Testis (tissue), 2 donors: ENCODE measurements at regions not wholly inside any gene's neighbourhood (a gene's known extent, or its start where the extent isn't known, plus 50 kb on each side); places are given as distances from the start of the nearest gene placed in this dataset.

Experiments
- POLR2A ChIP-seq: fragments of 450-650 bp; IDR thresholded peaks from one replicate; pipeline ENCODE4 v1.6.1; 2017; ENCODE audit warnings: antibody characterized with exemption, mild to moderate bottlenecking, moderate library complexity
- TF ChIP-seq, protein P1 (sequence below), 3 experiments: fragments of 450-650 bp in 2 of 3; fragments of 200-600 bp in 1 of 3; sonication (generic) in 1 of 3; IDR thresholded peaks; one replicate each; pipeline ENCODE4 v1.5.1; 2016 to 2019; ENCODE audit warnings: antibody characterized with exemption in 3 of 3, mild to moderate bottlenecking in 2 of 3, moderate library complexity in 1 of 3

DNA sequence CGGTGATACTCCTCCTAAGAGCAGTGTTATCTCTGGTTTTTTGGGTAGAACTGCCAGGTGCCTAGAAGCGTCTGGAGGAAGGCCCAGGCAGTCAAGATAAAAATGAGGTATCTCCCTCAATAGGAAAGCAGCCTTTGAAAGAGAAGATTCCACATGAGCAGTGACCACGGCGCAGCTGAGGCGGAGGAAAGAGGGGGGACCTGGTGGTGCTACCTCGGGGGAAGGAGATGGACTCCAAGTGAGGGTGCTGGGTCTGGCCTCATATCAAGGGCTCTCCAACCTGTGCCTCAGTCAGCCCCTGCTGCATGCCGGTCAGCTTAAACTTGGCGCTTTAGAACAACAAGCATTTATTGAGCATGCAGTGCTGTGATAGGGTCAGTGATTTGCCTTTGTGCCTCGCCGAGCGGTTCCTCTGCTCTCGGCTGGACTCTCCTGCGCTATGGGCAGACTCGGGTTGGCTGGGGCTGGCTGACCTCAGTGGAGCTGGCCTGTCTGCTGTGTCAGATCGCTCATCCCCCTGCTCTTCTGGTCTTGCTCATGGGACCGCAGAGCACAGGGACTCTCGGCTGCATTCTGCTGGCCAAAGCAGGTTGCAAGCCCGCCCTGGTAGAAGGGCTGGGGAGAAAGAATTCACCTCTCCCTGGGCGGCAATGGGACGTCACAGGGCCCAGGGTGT lies 121.1 kb upstream of the IRX4 start:
- TF ChIP-seq, protein P1, sequence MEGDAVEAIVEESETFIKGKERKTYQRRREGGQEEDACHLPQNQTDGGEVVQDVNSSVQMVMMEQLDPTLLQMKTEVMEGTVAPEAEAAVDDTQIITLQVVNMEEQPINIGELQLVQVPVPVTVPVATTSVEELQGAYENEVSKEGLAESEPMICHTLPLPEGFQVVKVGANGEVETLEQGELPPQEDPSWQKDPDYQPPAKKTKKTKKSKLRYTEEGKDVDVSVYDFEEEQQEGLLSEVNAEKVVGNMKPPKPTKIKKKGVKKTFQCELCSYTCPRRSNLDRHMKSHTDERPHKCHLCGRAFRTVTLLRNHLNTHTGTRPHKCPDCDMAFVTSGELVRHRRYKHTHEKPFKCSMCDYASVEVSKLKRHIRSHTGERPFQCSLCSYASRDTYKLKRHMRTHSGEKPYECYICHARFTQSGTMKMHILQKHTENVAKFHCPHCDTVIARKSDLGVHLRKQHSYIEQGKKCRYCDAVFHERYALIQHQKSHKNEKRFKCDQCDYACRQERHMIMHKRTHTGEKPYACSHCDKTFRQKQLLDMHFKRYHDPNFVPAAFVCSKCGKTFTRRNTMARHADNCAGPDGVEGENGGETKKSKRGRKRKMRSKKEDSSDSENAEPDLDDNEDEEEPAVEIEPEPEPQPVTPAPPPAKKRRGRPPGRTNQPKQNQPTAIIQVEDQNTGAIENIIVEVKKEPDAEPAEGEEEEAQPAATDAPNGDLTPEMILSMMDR (IDR thresholded peaks at IDR 0.05) = no peak
- TF ChIP-seq POLR2A = no peak
